HG03571 (cell line): ENCODE measurements at regions not wholly inside any gene's neighbourhood (a gene's known extent, or its start where the extent isn't known, plus 50 kb on each side); places are given as distances from the start of the nearest gene placed in this dataset.

Source experiments
- ATAC-seq: cut with Tn5 transposase; IDR thresholded peaks from one replicate; pipeline ENCODE4 v1.9.1; 2021; ENCODE audit not compliant: unreplicated experiment

GRCh38 chr2:41622301-41622700, 425.5 kb upstream of the PKDCC start:
- no peak for ATAC-seq

DNA sequence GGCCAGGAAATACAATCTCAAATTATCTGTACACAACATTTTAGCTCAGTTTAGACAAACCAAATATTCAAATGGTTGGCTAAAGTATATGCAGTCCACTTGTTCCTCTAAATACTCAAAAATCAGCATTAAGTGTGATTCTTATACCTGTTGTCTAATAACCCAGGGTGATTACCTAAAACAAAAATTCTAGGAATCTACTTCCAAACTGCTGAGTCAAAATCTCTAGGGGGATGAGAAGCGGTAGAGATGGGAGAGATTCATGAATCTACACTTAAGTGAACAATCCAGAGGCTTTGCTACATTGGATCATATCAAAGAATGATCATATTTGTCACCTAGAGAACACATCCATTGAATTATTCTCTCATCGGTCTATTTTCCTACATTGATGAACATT, 420.9 kb upstream of the PKDCC start:
- ATAC-seq, result no peak

DNA sequence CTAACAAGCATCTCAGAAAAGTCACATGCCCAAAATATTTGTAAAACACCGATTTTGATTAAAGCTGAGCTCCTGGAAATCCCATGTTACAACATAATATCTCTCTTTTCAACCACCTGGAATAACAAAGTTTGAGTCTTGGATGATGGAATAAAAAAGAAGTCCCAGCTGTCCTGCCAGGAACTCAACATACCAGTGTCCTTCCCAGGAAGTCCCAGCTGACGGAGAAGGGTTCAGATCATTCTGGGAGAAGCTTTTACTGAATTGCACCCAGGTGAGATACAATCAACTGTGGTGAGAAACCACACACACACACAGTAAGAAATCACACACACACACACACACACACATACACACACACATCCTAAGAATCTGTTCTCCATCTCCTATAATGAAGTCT, 413.1 kb upstream of the PKDCC start:
- ATAC-seq, result no peak

DNA sequence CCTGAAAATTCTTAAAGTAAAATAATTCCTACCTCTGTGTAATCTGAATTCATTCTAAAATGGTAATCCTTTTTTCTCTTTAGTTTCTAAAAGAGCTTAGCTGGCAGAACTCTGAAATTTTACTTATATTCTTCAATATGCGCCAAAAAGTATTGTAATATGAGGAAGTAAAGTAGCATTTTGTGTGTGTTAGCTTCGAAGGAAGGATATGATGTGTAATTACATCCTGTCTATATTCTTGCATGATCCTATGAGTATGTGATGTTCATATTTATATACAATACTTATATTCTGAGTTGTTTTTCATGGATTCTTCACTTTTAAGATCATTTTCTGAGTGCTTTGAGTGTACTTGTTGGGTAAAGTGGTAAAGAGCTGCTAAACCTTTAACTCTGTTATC, 402.9 kb upstream of the PKDCC start:
- ATAC-seq, result no peak

DNA sequence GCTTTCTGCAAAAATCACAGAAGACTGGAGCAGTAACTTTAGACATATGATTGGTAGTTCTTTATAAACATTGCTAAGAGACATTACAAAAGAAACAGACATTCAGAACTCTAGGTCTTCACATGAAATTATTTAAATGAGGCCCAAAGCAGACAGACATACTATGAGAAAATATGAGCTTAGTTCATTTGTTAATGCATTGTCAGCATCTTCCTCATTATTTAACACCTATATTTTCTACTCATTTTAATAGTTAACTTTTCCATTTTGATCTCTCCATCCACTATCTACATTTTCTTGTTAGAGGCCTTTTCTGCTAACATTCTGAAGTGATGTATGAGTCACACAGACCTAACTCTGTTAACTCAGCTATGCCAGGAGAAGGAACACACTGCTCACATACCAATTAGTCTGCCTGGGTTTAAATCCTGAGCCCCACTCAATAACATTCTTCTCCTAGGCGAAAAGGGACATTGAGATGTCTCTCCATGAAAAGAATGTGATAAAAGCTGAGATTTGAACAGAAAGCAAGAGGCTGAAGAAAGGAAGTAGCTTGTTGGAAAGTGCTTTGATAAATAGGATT, 400.3 kb upstream of the PKDCC start:
- no peak for ATAC-seq

DNA sequence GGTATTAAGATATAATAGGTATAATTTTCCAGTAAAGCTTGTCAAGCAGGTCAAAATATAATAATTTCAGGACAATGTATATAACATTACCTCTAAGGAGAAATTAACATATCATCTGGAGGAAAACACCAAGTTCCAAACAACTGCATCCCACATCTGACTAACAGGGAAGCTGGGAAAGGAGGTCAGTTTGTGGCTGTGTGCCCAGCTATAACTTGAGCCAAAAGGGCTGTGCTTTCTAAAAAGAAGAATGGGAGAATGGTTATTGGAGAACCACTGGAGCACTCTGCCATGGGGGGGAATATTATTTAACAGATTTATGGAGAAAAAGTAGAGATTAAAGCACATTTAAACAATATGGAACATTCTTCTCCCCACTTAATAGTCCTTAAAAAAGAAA, 390.6 kb upstream of the PKDCC start:
- ATAC-seq, result no peak

DNA sequence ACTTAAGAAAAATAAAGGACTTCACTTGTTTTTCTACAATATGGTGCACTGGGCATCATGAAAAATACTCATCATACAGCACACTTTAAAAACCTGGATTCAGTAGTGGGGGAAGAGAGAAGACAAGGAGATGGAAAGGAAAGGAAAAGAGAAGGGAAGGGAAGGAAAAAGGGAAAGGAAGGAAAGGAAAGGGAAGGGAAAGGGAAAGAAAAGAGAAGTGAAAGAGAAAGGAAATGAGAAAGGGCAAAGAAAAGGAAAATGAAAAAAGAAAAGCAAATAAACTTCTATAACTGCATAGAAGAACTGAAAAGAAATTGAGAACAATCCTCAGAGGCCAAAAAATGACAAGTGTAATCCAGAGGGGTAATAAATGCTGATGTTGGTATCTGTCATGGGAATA, 388.1 kb upstream of the PKDCC start:
- no peak for ATAC-seq

- ATAC-seq, result no peak
Observed at GRCh38 chr2:41662461-41662860, 385.4 kb upstream of the PKDCC start.

GRCh38 chr2:41663056-41663455, 384.8 kb upstream of the PKDCC start:
- ATAC-seq, result no peak

DNA sequence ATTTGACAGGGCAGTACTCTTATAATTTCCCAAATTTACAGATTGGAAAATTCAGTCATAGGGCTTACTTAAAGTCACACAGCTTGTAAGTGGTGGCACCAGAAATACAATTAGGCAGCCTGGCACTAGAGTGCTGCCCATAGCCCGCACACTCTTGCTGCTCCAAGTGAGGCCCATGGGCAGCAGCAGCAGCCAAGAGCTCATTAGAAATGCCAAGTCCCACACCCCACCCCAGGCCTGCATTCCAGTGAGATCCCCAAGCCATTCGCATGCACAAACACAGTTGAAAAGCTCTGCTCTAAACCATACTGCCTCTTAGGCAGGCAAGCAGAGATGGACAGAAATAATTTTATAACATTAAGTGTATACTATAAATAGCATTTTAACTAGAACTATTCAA, 379.3 kb upstream of the PKDCC start:
- no peak for ATAC-seq

GRCh38 chr2:41678639-41679038, 369.2 kb upstream of the PKDCC start:
- ATAC-seq, result no peak

DNA sequence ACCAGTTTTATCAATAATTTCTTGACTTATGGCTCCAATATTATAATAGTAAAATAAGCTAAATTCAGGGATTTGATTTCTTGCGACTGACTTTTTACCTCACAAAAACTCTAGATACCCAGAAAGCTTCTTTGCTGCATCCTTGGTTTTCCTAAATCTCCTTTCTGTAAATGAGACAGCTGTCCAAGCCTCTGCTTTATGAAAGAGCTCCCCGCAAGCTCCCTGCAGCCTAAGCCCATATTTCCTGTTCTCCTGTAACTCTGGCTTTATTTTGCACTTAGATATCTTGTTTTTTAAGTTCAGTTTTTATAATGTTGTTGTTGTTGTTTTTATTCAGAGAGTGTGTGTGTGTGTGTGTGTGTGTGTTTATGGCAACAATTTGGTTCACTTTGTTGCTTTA, 361.7 kb upstream of the PKDCC start:
- no peak for ATAC-seq

- no peak for ATAC-seq
Observed at GRCh38 chr2:41691561-41691960, 356.3 kb upstream of the PKDCC start.

- ATAC-seq, result no peak
Observed at GRCh38 chr2:41694536-41695049, 353.2 kb upstream of the PKDCC start.

DNA sequence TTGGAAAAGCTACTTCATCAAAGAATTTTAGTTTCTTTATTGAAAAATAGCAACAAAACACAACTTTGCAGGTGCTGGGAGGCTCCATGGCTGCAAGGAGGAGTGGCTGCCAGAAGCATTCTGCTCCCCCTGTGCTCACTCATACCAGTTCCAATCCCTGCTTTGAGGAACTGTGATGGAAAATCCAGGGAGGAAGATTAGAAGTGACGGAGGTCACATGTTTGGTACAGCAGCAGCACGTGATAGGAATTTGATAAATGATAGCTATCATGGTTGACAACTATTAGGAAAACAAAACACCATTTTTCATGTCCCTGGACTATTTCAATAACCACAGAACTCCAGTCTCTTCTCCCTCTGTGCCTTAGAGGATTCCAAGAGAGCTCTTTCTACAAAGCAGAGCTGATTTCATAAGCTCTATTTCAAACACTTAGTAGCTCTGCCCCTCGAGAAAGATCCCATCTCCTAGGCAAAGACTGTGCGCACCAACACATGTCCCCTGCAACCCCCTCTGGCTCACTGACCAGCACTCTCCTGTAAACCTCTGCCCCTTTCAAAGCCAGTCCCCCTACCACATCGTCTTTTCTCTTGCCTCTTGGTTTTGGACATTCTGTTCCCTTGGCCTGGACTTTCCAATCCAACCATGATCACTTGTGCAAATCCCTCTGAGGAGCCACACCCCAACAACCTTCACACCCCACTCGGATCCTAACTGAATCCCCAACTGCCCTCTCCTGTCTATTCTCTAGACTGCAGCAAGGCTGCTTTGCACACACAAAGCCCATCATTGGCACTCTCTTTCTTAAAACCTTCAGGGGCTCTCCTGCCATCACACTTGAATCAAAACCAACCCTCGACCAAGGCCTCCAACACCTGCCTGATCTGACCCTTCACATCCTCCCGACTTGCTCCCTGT, 352.4 kb upstream of the PKDCC start:
- ATAC-seq, result no peak

DNA sequence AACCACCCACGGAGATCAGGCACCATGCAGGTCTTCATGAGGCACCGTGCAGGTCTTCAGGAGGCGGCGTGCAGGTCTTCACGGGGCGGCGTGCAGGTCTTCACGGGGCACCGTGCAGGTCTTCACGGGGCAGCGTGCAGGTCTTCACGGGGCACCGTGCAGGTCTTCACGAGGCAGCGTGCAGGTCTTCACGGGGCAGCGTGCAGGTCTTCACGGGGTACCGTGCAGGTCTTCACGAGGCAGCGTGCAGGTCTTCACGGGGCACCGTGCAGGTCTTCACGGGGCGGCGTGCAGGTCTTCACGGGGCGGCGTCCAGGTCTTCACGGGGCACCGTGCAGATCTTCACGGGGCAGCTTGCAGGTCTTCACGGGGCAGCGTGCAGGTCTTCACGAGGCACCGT, 350.4 kb upstream of the PKDCC start:
- ATAC-seq, result no peak

GRCh38 chr2:41698678-41699422, 349.0 kb upstream of the PKDCC start:
- ATAC-seq, result no peak

DNA sequence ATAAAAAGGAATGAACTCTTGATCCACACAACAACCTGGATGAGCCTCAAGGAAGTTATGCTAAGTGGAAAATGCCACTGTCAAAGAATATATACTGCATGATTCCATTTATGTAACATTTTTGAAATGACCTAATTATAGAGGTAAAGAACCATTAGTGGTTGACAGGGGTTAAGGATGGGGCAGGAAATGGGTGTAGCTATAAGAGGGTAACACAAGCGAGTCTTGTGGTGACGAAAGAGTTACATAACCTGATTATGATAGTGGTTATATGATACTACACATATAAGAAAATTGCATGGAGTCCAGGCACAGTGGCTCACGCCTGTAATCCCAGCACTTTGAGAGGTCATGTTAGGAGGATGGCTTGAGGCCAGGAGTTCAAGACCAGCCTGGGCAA, 346.6 kb upstream of the PKDCC start:
- ATAC-seq, result no peak

GRCh38 chr2:41703123-41703522, 344.7 kb upstream of the PKDCC start:
- ATAC-seq, result no peak

DNA sequence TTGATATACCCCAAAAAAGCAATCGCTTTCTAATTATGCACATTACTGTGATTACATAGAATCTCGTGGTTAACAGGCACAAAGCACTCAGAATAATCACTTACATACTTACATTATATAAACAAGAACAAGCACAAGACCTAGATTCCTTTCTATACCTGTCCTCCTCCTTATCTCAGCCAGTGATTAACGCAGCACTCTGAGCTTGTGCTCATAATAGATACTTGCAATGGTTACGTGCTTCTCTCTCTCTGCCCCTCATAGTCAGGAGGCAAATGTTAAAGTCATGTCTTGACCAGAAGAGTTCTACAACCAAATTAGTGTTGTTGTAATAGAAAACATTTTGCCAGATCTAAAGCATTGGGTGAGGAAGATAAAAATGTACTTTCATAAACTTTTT, 342.2 kb upstream of the PKDCC start:
- no peak for ATAC-seq

DNA sequence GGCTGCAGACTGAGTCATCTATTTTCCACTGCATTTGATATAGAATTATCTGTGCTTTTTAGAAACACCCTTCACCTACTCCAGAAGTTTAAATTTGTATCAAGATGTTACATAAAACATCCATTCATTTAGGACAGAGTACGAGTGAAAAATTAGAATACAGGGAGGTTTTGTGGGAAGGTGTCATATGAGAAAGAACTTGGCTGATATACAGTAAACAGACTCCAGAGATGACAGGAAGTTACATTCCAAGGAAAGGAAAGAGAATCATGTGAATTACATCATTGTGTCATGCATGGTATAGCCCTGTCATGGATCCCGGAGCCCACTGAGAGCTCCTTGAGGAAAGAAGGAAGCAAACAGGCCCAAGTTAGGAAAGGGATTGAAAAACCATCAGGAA, 341.5 kb upstream of the PKDCC start:
- ATAC-seq, result no peak
